SKM-1 treated with dmso at 0.1 percent for 144 hours (cell line): ENCODE measurements at regions not wholly inside any gene's neighbourhood (a gene's known extent, or its start where the extent isn't known, plus 50 kb on each side); places are given as distances from the start of the nearest gene placed in this dataset.

Experiments
- DNase-seq: peaks from one replicate; lab custom pipeline; 2025; ENCODE audit not compliant: unreplicated experiment; lab: John Stamatoyannopoulos, UW

DNA sequence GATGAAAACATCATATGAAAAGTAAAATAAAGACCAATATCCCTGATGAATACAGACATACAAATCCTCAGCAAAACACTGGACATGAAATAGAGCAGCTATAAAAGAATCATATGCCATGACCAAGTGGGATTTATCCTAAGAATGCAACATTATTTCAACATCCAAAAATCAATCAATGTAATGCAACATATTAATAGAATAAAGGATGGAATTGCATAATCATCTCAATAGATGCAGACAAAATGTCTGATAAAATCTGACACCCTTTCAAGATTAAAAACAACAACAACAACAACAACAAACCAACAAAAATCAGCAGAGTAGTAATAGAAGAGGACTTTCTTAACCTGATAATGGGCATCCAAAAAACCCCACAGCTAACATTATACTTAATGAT is 63.8 kb upstream of the IL1R1 start:
- no peak for DNase-seq

DNA sequence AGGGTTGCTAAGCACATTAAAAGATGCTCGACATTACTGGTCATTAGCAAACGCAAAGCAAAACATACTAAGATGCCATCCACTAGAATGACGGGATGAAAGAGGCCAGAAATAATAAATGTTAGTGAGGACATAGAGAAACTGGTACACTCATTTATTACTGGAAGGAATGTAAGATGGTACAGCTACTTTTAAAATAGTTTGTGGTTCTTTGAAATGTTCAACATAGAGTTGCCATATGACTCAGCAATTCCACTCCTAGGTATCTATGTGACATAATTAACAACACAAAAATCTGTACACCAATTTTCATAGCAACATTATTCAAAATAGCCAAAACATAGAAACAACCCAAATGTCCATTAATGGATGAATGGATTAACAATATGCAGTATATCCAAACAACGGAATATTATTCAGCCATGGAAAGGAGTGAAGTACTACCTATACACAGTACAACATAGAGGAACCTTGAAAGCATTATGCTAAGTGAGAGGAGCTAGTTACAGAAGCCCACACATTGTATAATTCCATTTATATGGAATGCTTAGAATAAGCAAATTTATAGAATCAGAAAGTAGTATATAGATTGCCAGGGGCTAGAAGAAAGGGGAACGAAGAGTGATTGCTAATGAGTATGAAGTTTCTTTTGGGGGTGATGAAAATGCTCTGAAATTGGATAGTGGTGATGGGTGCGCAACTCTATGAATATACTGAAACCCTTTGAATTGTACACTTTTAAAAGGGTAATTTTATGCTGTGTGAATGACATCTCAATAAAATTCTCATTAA is 61.9 kb upstream of the IL1R1 start:
- DNase-seq, result no peak

- DNase-seq, result no peak
Observed at GRCh38 chr2:102081243-102081522, 61.4 kb upstream of the IL1R1 start.

DNA sequence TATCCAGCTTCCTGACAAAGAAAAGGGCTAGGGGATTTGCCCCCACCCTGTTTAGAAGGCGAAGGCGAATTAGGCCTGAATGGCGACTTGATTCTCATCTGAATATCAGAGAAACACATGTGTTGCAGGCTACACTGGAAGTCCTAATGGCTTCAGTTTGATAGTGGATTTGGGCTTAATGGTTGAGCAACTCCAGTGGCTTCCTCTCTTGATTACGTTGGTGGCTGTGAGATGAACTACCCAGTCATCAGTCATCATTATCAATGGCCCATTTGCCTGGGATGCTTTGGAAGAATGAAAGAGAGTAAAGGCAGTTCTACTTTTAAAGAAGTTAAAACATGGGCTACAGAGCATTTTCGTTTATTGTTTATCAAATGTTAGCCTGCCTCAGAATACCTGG is 60.9 kb upstream of the IL1R1 start:
- DNase-seq, result peak; percentile 23

DNA sequence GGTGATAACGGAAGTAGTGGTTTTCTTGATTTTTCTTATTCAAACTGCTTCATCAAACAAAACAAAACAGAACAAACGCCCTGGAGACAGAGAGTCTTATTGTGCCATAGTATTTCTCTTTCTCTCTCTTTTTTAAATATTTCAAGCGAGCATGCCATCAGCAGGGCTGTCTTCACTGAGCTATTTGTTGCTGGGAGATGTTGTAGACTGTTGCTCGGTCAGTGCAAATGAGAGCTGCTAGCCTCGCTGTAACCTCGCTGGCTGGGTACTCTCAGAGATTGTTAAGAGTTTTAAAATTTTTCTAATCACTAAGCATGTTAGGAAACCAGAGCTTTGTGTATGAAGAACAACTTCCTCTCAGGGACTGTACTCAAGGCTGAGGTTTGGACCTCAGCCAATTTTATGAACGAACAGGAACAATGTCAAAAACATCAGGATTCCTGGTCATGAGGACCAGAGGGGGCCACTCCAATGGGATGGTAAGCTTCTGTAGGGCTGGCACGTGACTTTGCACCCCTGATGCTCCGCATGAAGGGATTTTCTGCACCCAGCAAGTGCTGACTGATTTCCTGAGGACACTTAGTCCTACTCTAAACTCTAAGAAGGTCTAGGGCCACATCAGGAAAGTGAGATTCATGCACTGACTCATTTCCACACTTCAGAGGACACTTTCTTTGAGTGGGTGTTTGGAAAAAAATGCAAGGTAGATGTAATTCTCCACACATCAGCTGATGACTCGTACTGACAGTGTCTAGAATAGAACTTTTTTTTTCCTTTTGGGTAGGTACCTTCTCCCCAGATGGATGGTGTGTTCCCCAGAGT is 59.8 kb upstream of the IL1R1 start:
- peak; percentile 88 for DNase-seq

- DNase-seq, result no peak
Observed at GRCh38 chr2:102083393-102083703, 59.2 kb upstream of the IL1R1 start.

DNA sequence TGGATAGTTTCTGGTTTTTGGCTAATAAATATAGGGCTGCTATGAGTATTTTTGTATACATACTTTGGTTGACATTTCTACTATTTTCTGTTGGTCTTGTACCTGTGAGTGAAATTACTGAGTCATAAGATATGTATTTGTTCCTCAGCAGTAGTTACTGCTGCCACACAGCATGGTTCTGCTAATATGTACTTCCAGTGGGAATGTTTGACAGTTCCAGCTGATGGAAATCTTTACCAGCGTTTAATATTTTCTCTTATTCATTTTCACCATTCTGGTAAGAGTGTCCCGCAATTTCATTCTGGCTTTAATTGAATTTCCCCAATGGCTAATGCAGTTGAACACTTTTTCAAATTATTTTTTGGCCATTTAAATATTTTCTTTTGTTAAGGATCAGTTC is 57.9 kb upstream of the IL1R1 start:
- no peak for DNase-seq

DNA sequence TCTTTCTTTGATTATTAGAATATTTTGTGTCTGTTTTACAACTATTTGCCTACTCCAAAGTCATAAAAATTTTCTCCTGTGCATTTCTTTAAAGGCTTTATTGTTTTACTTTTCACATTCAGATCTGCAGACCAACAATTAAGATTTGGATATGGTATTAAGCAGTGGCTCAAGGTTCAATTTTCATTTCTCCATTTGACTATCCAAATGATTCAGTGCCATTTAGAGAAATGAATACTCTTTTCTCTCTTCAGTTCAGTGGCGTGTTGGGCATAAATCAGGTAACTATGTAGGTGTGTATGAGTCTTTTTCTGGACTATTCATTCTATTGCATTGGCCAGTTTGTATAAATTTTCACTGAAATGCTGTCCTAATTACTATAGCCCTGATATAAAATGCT is 57.3 kb upstream of the IL1R1 start:
- no peak for DNase-seq

GRCh38 chr2:102086150-102086872 is 56.2 kb upstream of the IL1R1 start:
- no peak for DNase-seq

DNA sequence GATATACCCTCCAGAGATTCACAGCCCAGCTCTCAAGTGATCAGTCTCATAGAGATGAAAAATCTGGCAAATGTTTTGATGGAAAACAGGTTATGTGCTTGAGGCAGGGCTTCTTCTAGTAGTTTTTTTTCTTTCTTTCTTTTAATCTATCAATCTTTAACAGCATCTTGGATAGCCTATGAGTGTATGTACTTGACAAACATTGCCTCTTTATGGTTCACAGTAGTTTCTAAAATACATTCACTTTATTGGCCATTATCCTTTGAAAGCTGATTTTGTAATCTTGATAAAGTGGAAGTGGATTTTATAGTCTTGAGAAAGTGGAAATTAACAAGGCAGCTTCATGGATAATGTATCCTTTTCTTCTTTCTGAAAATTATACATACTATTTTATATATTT is 51.4 kb upstream of the IL1R1 start:
- DNase-seq, result no peak

DNA sequence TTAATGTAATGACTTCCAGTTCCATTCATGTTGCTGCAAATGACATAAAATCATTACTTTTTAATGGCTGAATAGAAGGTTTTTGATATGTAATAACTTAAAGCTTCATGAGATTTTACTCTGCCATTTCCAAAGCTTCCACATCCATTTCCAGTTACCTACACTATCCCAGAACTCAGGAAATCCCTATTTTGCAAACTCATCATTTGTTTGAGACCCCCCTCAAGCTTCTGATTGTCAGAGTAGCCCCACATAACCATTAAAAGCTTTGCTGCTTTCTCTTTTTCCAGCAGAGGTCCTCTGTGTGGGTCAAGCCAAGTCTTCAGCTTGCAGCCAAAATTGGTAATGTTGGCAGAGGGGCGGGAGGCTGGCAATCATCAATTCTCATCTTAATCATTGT is 50.6 kb upstream of the IL1R1 start:
- no peak for DNase-seq

DNA sequence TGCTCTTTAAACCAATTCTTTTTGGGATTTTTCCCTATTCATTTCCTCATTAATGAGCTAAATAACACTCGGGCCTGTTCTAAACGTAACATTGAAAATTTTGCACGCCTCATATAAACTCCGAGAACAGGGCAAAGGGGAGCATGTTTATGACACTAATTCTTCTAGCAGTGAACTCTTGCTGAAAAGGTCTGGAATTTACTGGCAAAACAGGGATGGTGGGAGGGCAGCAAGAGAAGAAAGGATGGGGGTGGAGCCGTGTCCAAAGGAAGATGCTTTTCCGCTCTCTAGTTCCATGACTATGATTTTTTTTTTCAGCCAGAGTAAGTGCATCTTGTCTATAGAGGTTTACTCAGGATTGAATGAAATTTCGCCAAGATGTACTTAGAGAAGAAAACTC is 50.0 kb upstream of the IL1R1 start:
- no peak for DNase-seq
